HG03139 (cell line): ENCODE measurements at regions not wholly inside any gene's neighbourhood (a gene's known extent, or its start where the extent isn't known, plus 50 kb on each side); places are given as distances from the start of the nearest gene placed in this dataset.
"Not testable (repeated sequence)": the region's sequence is repeated elsewhere in the genome, so short reads cannot be mapped to it uniquely, and the experiment has no call there.

Experiments used
- ATAC-seq: cut with Tn5 transposase; IDR thresholded peaks from one replicate; pipeline ENCODE4 v1.9.1; 2021; ENCODE audit not compliant: unreplicated experiment

DNA sequence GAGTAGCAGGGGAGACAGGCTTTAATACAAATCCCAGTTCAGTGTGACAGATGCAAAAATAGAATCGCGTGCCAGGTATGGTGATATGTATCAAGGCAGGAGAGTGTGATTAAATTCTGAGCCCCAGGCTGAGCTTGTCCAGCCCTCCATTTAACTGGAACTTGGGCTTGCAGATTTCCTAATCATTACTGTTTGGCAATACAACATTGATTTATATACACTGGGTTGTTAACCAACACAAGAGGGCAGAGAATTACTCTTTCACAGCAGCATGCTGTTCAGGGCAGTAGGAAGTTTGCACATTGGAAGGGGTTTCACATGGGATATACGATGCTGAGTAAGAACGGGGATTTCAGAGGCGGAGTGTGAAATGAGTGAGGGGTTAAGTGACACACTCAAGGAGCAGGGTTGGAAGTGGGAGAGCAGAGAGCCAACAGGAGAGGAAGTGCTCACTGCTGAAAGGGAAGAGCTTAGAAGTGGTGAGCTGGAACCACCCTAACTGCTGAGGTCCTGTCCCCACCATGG lies 70.8 kb upstream of the ATXN1 start:
- no peak for ATAC-seq

DNA sequence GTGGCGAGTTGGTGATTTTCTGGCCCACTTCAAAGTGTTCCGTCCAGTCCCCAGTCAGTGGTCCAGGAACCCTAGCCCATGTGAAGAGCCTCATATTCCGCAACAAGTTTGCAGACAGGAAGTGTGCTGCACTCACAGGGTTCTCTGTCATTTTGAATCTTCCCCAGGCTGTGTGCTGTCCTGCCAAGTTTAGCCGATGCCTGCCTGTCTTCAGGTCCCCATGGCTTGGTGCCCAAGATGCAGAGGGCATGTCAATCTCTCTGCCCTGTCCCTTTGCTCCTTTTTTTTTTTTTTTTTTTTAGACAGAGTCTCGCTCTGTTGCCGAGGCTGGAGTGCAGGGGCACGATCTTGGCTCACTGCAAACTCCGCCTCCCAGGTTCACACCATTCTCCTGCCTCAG lies 69.9 kb upstream of the ATXN1 start:
- ATAC-seq = no peak

DNA sequence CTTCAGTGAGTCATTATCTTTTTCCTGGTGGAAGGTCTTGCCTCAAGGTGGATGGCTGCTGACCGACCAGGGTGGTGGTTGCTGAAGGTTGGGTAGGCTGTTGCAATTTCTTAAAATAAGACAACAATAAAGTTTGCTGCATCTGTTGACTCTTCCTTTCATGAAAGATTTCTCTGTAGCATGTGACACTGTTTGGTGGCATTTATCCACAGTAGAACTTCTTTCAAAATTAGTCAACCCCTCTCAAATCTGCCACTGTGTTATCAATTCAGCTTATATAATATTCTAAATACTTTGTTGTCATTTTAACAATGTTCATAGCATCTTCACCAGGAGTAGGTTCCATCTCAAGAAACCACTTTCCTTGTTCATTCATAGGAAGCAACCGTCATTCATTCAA lies 66.8 kb upstream of the ATXN1 start:
- no peak for ATAC-seq

DNA sequence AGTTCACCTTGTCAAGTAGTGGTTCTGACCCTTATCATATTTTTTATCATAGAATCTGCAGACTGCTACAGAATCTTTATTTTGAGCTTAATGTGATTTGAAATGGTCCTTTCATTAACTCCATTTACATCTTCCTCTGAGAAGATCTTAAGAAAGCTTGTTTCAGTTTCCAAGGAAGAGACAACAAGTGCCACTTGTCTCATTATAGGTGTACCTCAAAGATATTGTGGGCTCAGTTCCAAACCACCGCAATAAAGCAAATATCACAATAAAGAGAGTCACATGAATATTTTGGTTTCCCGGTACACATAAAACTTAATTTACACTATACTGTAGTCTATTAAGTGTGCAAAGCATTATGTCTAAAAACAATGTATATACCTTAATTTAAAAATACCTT lies 66.4 kb upstream of the ATXN1 start:
- no peak for ATAC-seq

DNA sequence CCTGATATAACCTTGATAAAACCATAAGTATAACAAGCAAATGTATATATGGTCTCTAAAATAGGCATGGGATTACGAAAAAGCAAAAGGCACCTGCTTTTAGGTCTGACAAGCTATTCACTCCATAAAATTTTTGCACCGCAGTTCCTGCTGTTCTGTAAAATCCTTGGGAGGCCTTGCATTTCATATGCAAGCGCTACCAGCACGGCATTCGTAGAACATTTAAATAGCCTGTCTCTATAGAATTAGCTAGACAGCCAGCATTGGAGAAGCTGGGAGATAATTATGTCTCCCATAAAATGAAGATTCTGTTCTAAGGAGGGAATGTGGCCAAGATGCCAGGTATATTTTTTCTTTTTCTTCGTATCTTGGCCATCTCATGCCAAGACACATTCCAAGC lies 64.5 kb upstream of the ATXN1 start:
- no peak for ATAC-seq

DNA sequence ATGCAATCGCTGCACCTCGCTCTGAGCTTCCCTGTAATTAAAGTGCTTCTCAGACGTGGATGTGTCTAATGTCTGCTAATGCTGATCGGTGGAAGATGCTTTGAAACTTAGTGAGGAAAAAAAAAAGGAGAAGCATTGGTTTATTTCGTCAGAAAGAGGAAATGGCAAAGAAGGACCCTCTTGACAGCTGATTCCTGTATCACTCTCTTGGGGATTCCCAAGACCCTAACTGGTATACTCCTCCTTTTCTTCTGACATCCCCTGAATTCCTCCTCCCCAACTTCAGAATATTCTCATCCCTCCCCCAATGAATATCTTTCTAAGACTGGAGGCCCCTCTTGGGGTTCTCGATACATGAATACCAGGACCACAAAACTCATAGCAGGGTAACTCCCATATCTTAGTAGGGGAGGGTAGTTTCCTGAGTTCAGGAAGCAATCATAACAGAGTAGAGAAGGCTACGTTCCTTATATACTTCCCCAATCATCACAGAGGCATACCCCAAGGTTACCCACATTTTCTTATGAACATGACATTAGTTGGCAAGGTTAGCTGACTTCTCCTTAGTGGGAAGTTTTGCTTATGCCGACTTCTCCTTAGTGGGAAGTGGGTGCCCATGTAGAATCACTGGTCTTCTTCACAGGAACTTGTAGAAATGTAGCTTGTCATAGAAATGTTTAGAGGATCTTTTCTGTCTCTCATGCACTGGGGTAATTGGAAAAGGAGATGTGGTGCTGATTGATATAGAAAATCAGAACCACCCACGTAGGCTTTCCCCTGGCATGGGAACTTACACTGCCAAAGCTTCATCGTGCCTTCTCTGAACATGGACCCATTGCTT lies 63.8 kb upstream of the ATXN1 start:
- ATAC-seq = no peak

DNA sequence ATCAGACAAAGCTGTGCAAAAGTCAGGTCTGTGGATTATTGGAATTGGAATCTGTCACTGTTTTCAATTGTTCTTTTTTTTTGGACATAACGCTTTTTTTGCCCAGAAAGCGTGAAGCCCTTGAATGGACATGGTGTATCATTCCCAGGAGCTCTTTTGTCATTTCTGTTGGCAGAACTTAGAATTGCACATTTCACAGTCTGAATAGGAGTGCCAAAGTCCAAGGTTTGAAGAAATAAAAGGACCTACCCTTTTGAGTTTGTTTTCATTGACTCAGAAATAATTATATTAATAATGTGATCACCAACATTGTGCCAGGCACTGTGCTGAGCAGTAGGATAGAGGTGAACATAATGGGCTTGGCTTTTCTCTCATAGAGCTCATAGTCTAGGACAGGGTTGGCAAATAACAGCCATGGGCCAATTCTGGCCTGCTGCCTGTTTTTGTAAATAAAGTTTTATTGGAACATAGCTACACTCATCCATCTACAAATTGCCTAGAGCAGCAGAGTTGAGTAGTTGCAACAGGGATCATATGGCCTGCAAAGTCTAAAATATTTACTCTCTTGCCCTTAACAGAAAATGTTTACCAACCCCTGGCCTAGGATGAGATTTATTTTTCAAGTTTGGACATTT lies 62.6 kb upstream of the ATXN1 start:
- no peak for ATAC-seq

DNA sequence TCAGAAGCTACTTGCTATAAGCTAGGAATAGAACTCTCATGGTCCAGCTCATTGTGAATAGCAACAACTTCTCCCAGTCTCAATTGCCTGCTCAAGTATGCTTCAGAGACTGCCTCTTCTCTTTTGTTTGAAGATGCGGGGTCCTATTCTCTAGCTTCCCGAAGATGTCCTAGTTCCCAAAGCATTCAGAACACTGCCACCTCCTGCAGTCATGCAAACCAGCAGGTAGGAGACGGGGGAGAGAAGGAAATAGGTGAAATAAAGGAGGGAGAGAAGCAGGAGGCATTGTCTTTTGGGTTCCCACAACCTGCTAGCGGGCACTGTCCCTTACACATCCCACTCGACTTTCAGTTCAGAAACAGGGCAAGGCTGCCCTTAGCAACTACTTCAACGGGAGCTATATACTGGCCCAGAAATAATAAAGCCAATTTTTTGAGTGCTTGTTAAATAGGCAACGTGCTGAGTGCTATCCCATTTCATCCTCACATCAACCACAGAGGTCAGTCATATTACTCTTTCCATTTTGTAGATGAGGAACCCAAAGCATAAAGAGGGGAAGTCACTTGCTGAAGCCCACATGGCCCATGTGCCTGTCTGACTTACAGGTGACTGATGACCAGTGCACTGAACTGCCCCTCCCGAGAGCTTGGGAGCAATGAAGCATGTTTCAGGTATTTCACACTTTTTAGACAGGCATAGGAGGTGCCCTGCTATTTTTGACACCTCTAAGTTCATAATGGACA lies 61.9 kb upstream of the ATXN1 start:
- no peak for ATAC-seq

DNA sequence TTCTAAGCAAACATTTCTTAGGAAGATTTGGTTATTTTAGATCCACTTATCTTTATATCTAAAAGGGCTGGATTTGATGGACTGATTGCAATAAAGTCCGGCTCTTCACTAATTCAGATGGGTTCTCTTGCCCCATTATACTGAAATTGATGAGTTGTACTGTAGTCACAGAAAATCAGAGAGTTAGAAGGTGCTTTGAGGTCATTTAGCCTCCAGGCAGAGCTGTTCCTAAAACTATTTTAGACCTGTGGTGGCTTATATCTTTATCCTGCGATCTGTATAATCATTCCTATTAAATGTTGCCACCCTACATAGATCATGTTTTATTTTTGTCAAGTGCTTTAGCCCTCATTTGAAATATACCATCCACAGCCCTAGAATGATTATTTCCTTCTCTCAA lies 61.3 kb upstream of the ATXN1 start:
- no peak for ATAC-seq

DNA sequence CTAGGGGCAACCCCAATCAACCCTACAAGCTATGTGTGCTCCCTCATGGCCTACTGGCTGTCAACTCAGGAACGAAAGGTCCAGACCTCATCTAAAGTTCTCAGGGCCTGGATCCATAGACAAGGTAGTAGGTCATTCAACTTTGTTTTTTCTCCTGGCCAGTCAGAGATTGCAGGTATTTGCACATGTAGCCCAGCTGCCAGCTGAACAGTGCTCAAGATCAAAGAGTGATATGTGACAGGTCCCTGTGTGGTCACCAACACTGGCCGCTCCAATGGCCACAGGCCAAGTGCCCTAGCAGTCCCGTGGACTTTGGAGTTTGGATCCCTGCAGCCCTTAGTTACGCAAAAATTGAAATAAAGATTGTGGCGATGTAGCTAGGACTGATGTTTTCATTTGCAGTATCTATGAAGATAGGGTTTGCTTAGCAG lies 60.6 kb upstream of the ATXN1 start:
- no peak for ATAC-seq

DNA sequence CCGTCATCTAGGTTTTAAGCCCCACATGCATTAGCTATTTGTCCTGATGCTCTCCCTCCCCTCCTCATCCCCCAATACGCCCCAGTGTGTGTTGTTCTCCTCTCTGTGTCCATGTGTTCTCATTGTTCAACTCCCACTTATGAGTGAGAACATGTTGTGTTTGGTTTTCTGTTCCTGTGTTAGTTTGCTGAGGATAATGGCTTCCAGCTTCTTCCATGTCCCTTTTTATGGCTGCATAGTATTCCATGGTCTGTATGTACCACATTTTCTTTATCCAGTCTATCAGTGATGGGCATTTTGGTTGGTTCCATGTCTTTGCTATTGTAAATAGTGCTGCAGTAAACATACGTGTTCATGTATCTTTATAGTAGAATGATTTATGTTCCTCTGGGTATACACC lies 59.0 kb upstream of the ATXN1 start:
- not testable (repeated sequence) for ATAC-seq

DNA sequence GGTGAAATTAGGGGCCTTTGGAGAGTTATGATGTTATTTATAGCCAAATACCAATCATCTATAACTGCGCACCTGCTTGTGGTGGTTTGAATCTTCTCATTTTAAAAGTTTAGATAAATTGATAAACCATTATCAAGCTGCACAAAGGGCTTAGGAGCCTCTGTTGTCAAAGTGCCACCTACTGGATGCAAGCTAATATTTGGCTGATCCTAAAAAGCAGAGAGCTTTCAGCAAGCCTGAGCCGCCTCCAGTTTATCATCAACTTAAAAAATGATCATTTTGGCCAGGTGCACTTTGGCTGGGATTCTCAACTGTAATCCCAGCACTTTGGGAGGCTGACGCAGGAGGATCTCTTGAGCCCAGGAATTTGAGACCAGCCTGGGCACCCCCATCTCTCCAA lies 58.5 kb upstream of the ATXN1 start:
- no peak for ATAC-seq

DNA sequence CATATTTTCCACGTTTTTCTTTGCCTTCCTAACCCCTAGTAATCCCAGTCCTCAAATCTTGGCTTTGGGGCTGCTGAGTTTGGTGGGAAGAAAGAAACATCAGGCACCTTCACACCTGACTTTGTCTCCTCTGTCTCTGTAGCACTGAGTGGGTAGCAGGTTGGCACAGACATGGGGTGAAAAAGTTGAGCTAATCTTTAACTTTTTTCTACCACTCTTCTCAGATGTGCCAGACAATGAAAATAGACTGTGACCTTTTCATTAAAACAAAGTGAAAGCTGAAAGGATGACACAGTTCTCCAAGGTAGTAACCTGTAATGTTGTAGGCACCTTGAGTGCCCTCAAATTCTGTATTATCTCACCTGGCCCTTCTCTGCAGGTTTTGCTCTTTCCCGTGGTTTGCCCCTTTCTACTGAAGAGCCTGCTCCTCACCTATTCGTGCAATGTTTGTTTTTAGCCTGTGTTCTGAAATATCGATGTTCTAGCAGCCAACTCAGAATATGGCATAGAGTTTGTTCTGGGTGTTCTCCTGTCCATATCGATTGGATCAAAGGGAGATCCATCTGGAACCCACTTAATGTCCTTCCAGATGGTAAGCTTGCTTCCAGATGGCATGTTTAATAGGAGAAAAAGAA lies 57.8 kb upstream of the ATXN1 start:
- no peak for ATAC-seq

DNA sequence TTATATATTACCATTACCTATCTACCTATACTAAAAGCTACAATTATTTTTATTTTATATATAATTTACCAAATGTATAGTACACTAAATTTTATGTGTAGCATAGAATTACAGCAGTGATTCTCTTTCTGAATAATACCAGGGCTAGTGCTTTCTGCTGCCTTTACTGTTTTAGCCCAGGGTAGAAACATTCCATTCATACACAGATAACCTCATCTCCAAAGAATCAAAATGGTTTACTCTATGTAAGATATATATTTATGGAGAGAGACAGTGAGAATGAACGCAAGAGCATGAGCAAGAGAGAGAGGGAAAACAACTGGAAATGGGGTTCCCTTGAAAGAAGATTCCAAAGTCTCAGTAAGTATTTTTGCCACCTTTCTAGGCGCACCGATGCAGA lies 56.3 kb upstream of the ATXN1 start:
- no peak for ATAC-seq

DNA sequence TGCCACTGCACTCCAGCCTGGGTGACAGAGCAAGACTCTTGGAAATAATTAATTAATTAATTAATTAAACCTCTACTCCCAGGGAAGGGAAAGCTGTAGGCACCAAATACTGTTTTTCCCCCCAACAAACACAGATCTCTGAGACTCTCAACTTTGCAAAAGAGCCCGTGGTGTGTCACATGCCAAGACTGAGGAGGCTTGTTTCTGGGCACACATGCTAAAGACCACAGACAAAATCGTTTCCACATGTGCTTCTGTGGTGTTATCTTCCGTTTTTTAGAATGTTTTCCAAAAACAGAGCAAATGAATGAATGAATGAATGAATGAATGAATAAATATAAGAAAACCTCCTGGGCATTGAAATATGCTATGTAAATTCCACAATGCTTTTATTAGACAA lies 55.6 kb upstream of the ATXN1 start:
- ATAC-seq = no peak

DNA sequence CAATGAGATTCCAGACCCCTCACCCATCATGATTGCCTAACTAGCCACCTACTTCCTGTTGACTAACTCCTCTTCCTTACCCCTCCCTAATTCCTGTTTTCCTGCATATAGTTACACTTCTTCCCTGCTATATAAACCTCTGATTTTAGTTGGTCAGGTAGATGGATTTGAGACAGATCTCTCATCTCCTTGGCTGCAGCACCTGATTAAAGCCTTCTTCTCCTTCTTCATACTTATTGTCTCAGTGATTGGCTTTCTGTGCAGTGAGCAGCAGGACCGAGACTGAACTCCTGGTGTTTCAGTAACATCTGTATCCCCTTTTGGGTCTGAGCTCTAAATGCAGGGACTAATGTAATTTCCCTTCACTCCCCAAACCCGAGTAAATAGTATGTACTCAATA lies 51.7 kb upstream of the ATXN1 start:
- ATAC-seq = no peak

DNA sequence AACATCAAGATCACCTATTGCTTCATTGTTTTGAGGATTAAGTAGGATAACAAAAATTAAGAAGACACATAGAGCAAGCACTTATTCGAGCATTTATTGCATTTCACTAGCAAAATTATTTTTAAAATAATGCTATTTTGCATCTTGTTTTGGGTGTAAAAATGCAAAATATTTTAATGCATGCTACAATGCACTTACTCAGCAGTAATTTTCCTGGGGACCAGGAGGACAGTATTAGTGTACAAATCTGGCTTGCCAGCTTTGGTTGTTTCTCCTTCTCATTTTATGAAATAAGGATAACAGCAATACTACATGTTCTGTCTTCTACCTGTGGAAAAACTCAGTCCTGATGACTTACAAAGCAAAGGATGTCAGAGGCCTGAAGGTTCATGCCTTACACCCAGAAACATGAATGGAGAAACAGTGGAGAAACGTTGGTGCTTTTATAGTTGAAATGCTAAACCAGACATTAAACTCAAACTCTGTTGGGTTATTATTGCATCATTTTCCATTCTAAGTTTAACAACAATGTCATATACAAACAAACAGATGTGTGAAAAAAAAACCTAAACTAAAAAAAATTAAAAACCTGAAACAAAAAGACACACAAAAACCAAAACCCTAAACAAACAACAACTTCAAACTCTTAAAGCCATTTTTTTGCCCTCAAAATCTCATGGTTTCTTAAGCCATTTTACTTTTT lies 50.2 kb upstream of the ATXN1 start:
- no peak for ATAC-seq
